ENCODE measurements at regions not wholly inside any gene's neighbourhood (a gene's known extent, or its start where the extent isn't known, plus 50 kb on each side); places are given as distances from the start of the nearest gene placed in this dataset.
"Not testable (repeated sequence)": the region's sequence is repeated elsewhere in the genome, so short reads cannot be mapped to it uniquely, and the experiment has no call there.

- in situ Hi-C loops (cut with MboI; ENCODE audit: low sequenced_read_pairs, unreplicated experiment), result no loop called here
- TF ChIP-seq CTCF (IDR thresholded peaks at IDR 0.05; ENCODE audit: borderline replicate concordance, control extremely low read depth, extremely low read depth, insufficient read depth, missing control alignments), result no peak
- DNase-seq (ENCODE audit: low spot score), result no peak
Measured at GRCh38 chr14:104230946-104231345, 92.6 kb downstream of the KIF26A start.

- no peak for DNase-seq (ENCODE audit: low spot score)
- no peak for TF ChIP-seq CTCF (IDR thresholded peaks at IDR 0.05; ENCODE audit: borderline replicate concordance, control extremely low read depth, extremely low read depth, insufficient read depth, missing control alignments)
- in situ Hi-C loops (cut with MboI; ENCODE audit: low sequenced_read_pairs, unreplicated experiment), result no loop called here
Measured at GRCh38 chr14:104232070-104232484, 93.7 kb downstream of the KIF26A start.

GRCh38 chr14:104234007-104234786, 95.8 kb downstream of the KIF26A start:
- in situ Hi-C loops (cut with MboI; ENCODE audit: low sequenced_read_pairs, unreplicated experiment); DNase-seq (ENCODE audit: low spot score): not testable (repeated sequence)

- in situ Hi-C loops (cut with MboI; ENCODE audit: low sequenced_read_pairs, unreplicated experiment), result no loop called here
- no peak for DNase-seq (ENCODE audit: low spot score)
- no peak for TF ChIP-seq CTCF (IDR thresholded peaks at IDR 0.05; ENCODE audit: borderline replicate concordance, control extremely low read depth, extremely low read depth, insufficient read depth, missing control alignments)
Measured at GRCh38 chr14:104235686-104236085, 97.3 kb downstream of the KIF26A start.

- no peak for TF ChIP-seq CTCF (IDR thresholded peaks at IDR 0.05; ENCODE audit: borderline replicate concordance, control extremely low read depth, extremely low read depth, insufficient read depth, missing control alignments)
- in situ Hi-C loops (cut with MboI; ENCODE audit: low sequenced_read_pairs, unreplicated experiment), result no loop called here
- DNase-seq (ENCODE audit: low spot score), result no peak
Measured at GRCh38 chr14:104237651-104238423, 99.5 kb downstream of the KIF26A start.

- in situ Hi-C loops (cut with MboI; ENCODE audit: low sequenced_read_pairs, unreplicated experiment), result no loop called here
- TF ChIP-seq CTCF (IDR thresholded peaks at IDR 0.05; ENCODE audit: borderline replicate concordance, control extremely low read depth, extremely low read depth, insufficient read depth, missing control alignments), result no peak
- no peak for DNase-seq (ENCODE audit: low spot score)
Measured at GRCh38 chr14:104238424-104239184, 100.2 kb downstream of the KIF26A start.
